SK-N-MC (cell line): ENCODE measurements at regions not wholly inside any gene's neighbourhood (a gene's known extent, or its start where the extent isn't known, plus 50 kb on each side); places are given as distances from the start of the nearest gene placed in this dataset.

Experiments used
- DNase-seq: peaks from one replicate; pipeline ENCODE4 v3.0.0-alpha.2; 2011; ENCODE audit warnings: low read depth, low spot score
- H3K27ac ChIP-seq: fragments of 200-600 bp; sonication (generic); 2 replicates; pipeline ENCODE4 v1.5.1; 2016; ENCODE audit warnings: mixed run types
- H3K36me3 ChIP-seq: fragments of 200-600 bp; sonication (generic); 2 replicates; pipeline ENCODE4 v1.6.1; 2017; ENCODE audit warnings: antibody characterized with exemption, low read length, mixed read lengths; ENCODE audit not compliant: insufficient read depth
- H3K4me3 ChIP-seq: fragments of 200-600 bp; sonication (generic); 2 replicates; pipeline ENCODE4 v1.5.1; 2016
- H3K9ac ChIP-seq: fragments of 200-600 bp; sonication (generic); 2 replicates; pipeline ENCODE4 v1.8.0; 2017; ENCODE audit warnings: mixed run types, mixed read lengths; ENCODE audit not compliant: insufficient read length
- H3K9me3 ChIP-seq: fragments of 200-600 bp; sonication (generic); 2 replicates; pipeline ENCODE4 v1.6.1; 2017; ENCODE audit warnings: low read depth, mild to moderate bottlenecking, antibody characterized with exemption, low read length, moderate library complexity, mixed read lengths
- EZH2 ChIP-seq: fragments of 200-600 bp; sonication (generic); IDR thresholded peaks from one replicate; pipeline ENCODE4 v1.6.1; 2017; ENCODE audit warnings: antibody characterized with exemption
- FOXP2 ChIP-seq: optimal IDR thresholded peaks from 2 replicates; pipeline ENCODE3; 2011; ENCODE audit warnings: mild to moderate bottlenecking, moderate library complexity; ENCODE audit not compliant: insufficient read depth; ENCODE audit errors: extremely low read length, control extremely low read depth
- POLR2AphosphoS5 ChIP-seq: IDR thresholded peaks from 2 replicates; pipeline ENCODE4 v1.6.1; 2012; ENCODE audit warnings: mild to moderate bottlenecking, low read depth, low read length, borderline replicate concordance

- Histone ChIP-seq H3K27ac (no peak overlapping the region), H3K4me3 (no peak overlapping the region), H3K36me3 (no peaks in the 10 kb centered on the region), H3K9ac (no peak overlapping the region), H3K9me3 (no peaks in the 10 kb centered on the region)
- TF ChIP-seq FOXP2 (no peak), EZH2 (no peak), POLR2AphosphoS5 (no peak)
- DNase-seq: no peak
Observed at GRCh38 chr12:128042825-128043224, 224.1 kb upstream of the TMEM132C start.

- DNase-seq: no peak
- TF ChIP-seq EZH2: no peak
- no peak for TF ChIP-seq FOXP2
- no peak for TF ChIP-seq POLR2AphosphoS5
- H3K4me3 ChIP-seq: no peak overlapping the region
- no peak overlapping the region for H3K9ac ChIP-seq
- no peaks in the 10 kb centered on the region for H3K9me3 ChIP-seq
- no peaks in the 10 kb centered on the region for H3K36me3 ChIP-seq
- no peak overlapping the region for H3K27ac ChIP-seq
Observed at GRCh38 chr12:128043317-128043716, 223.7 kb upstream of the TMEM132C start.

GRCh38 chr12:128047266-128048060 lies 219.5 kb upstream of the TMEM132C start:
- TF ChIP-seq EZH2 (no peak), FOXP2 (no peak), POLR2AphosphoS5 (no peak)
- H3K4me3 ChIP-seq: no peak overlapping the region
- H3K9me3 ChIP-seq: no peaks in the 10 kb centered on the region
- H3K27ac ChIP-seq: no peak overlapping the region
- DNase-seq: no peak
- no peaks in the 10 kb centered on the region for H3K36me3 ChIP-seq
- H3K9ac ChIP-seq: no peak overlapping the region

GRCh38 chr12:128052331-128052730 lies 214.6 kb upstream of the TMEM132C start:
- Histone ChIP-seq H3K4me3 (no peak overlapping the region), H3K27ac (no peak overlapping the region), H3K36me3 (no peaks in the 10 kb centered on the region), H3K9me3 (no peaks in the 10 kb centered on the region), H3K9ac (no peak overlapping the region)
- no peak for TF ChIP-seq FOXP2
- TF ChIP-seq EZH2: no peak
- no peak for TF ChIP-seq POLR2AphosphoS5
- DNase-seq: no peak

- TF ChIP-seq POLR2AphosphoS5 (no peak), FOXP2 (no peak), EZH2 (no peak)
- H3K4me3 ChIP-seq: no peak overlapping the region
- no peaks in the 10 kb centered on the region for H3K36me3 ChIP-seq
- H3K9ac ChIP-seq: no peak overlapping the region
- no peak overlapping the region for H3K27ac ChIP-seq
- no peaks in the 10 kb centered on the region for H3K9me3 ChIP-seq
- DNase-seq: no peak
Observed at GRCh38 chr12:128052777-128053176, 214.2 kb upstream of the TMEM132C start.

- Histone ChIP-seq H3K27ac (no peak overlapping the region), H3K9me3 (no peaks in the 10 kb centered on the region), H3K4me3 (no peak overlapping the region), H3K9ac (no peak overlapping the region), H3K36me3 (no peaks in the 10 kb centered on the region)
- no peak for TF ChIP-seq EZH2
- no peak for TF ChIP-seq POLR2AphosphoS5
- no peak for TF ChIP-seq FOXP2
- DNase-seq: no peak
Observed at GRCh38 chr12:128055567-128055966, 211.4 kb upstream of the TMEM132C start.

- H3K9ac ChIP-seq: no peak overlapping the region
Observed at GRCh38 chr12:128056136-128056801, 210.7 kb upstream of the TMEM132C start.

GRCh38 chr12:128057586-128057985 lies 209.4 kb upstream of the TMEM132C start:
- Histone ChIP-seq H3K9me3 (no peaks in the 10 kb centered on the region), H3K4me3 (no peak overlapping the region), H3K9ac (no peak overlapping the region), H3K27ac (no peak overlapping the region), H3K36me3 (no peaks in the 10 kb centered on the region)
- DNase-seq: no peak
- TF ChIP-seq EZH2 (no peak), POLR2AphosphoS5 (no peak), FOXP2 (no peak)

More at GRCh38 chr12:128056136-128056801, 210.7 kb upstream of the TMEM132C start:
- no peak for DNase-seq
- TF ChIP-seq POLR2AphosphoS5: no peak
- TF ChIP-seq FOXP2: no peak
- no peak for TF ChIP-seq EZH2
- Histone ChIP-seq H3K9me3 (no peaks in the 10 kb centered on the region), H3K27ac (no peak overlapping the region), H3K4me3 (no peak overlapping the region), H3K36me3 (no peaks in the 10 kb centered on the region)

GRCh38 chr12:128059621-128060370 lies 207.2 kb upstream of the TMEM132C start:
- H3K9ac ChIP-seq: no peak overlapping the region
- no peaks in the 10 kb centered on the region for H3K36me3 ChIP-seq
- no peak overlapping the region for H3K27ac ChIP-seq
- no peaks in the 10 kb centered on the region for H3K9me3 ChIP-seq
- no peak for DNase-seq
- TF ChIP-seq FOXP2: no peak
- H3K4me3 ChIP-seq: no peak overlapping the region
